GM12875 (cell line): ENCODE measurements at regions not wholly inside any gene's neighbourhood (a gene's known extent, or its start where the extent isn't known, plus 50 kb on each side); places are given as distances from the start of the nearest gene placed in this dataset.

Experiments used
- H3K4me3 ChIP-seq: one replicate; pipeline ENCODE4 v1.5.1; 2011; ENCODE audit warnings: low read depth, low read length, control low read depth
- TF ChIP-seq, protein P1 (sequence below): IDR thresholded peaks from 2 replicates; pipeline ENCODE4 v1.5.1; 2011; ENCODE audit warnings: low read depth, mild to moderate bottlenecking, control low read depth, inconsistent platforms, low read length, moderate library complexity, borderline replicate concordance; ENCODE audit not compliant: insufficient read depth

DNA sequence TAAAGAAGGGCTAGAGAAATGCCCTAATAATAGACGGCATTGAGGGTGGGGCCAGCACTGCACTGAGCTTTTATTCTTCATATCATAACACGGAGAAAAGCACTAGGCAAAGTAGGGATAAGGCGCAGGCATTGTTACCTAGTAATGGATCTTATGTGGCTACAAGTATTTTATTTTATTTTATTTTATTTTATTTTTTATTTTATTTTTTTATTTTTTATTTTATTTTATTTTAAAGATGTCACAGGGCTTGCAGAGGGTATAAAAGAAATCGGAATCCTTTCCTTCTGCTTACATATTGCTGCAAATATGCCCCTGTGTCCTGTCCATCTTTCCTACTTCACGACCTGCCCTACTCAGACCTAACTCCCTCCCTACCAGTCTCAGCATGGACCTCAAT is 452.0 kb upstream of the KIRREL3 start:
- no peak overlapping the region for H3K4me3 ChIP-seq
- TF ChIP-seq, protein P1, sequence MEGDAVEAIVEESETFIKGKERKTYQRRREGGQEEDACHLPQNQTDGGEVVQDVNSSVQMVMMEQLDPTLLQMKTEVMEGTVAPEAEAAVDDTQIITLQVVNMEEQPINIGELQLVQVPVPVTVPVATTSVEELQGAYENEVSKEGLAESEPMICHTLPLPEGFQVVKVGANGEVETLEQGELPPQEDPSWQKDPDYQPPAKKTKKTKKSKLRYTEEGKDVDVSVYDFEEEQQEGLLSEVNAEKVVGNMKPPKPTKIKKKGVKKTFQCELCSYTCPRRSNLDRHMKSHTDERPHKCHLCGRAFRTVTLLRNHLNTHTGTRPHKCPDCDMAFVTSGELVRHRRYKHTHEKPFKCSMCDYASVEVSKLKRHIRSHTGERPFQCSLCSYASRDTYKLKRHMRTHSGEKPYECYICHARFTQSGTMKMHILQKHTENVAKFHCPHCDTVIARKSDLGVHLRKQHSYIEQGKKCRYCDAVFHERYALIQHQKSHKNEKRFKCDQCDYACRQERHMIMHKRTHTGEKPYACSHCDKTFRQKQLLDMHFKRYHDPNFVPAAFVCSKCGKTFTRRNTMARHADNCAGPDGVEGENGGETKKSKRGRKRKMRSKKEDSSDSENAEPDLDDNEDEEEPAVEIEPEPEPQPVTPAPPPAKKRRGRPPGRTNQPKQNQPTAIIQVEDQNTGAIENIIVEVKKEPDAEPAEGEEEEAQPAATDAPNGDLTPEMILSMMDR: no peak

DNA sequence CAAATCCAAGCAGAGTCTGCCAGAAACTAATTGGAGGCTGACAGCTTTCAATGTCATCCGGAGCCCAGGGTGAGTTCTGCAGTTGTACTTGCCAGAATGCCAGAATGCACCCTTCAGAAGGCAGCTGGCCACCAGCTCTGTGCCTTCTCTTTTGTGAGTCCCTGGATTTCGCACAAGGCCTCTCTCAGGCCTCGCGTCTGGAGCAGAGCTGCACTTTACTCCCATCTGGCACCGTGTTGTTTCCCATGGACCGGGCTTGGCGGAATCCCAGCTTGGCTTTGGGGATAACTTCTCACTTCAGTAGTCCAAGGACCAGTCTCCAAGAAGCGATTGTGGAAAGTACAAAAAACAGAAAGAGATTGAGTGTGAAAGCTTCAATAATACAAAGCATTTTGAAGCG is 451.3 kb upstream of the KIRREL3 start:
- TF ChIP-seq, protein P1: no peak
- H3K4me3 ChIP-seq: no peak overlapping the region

DNA sequence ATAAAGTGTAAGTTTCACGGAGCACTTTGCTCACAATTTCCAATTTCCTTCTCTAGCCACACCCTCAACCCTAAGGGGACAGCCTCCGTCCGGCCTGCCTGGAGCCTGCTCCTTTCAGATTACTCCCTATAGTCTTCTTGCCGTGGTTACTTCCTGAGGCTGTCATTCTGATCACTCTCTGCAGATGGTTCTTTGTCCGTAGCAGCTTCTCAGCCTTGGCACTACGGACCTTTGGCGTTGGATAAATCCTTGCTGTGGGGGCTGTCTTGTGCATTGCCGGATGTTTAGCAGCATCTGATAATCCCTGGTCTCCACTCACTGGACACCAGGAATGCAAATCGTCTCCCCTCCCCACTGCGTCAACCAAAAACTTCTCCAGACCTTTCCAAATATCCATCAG is 447.5 kb upstream of the KIRREL3 start:
- H3K4me3 ChIP-seq: no peak overlapping the region
- TF ChIP-seq, protein P1: no peak

DNA sequence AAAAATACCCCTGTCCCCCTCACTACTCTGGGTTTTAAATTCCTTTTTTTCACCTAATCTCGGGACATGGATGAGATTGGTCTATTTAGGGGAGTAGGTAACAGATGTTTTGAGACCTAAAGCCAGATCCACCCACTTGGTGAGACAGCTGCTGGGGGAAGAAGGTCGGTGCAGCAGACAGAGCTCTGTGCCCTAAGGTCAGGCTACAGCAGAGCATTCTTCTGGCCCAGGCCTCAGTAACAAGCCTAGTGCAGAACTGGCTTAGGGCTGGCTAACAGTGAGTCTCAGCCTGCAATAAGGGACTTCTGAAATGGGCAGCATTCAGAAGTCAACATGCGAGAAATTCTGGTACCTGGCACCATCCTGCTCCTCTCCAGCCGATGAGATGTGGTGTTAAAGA is 444.9 kb upstream of the KIRREL3 start:
- H3K4me3 ChIP-seq: no peak overlapping the region

DNA sequence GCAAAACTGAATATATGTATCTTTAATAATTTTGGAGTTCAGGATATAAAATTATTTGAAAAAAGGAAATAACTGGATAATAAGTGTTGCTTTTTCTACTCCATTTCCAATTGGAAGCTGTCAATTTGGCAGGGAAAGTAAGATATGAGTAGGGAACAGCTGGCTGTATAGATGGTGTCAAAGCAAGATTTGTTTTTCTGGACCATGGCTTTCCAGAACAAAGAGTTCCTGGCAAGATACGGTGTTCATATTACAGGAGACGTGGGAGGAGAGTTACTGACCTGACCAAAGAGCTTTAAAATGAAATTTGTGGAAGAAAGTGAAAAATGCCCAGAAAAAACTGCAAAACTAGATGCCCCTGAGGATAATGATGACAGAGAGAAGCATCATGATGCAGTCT is 442.7 kb upstream of the KIRREL3 start:
- TF ChIP-seq, protein P1: no peak
- H3K4me3 ChIP-seq: no peak overlapping the region

More for the DNA sequence above, 444.9 kb upstream of the KIRREL3 start:
- TF ChIP-seq, protein P1: no peak

DNA sequence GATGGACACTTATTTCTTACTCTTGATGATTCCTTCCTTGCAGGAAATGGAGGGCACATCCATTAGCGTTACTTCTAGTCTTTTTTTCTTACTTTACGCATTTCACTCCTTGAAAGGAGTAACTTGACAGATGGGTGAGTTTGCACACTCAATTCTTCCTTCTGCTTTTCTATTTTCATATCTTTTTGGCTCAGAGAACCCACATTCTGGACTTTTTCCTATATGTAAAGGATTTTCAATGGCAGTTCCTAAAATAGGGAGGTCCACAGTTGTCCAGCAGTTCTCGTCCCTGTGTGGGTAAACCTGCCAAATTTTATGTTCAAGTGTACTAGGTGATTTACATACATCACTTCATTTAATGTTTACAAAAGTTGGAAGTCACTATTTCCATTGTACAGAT is 440.0 kb upstream of the KIRREL3 start:
- no peak overlapping the region for H3K4me3 ChIP-seq
- TF ChIP-seq, protein P1: no peak

DNA sequence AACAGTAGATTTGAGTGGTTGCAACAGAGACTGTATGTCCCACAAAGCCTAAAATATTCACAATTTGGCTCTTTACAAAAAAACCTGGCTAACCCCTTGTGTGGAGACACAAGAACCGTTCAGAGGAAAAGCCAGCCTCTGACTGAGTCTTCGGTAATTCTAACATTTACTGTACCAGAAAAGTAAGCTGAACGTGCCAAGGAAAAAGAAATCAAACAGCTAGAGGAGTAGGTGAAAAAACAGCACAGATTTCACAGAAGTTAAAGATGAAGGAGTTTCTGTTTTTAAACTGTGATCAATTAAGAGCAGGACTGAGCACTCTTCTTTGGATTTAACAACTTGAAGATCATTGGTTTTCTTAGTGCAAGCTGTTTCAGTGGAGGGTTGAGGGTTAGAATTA is 424.7 kb upstream of the KIRREL3 start:
- TF ChIP-seq, protein P1: no peak
- no peak overlapping the region for H3K4me3 ChIP-seq
